GM12878 (cell line): ENCODE measurements at regions not wholly inside any gene's neighbourhood (a gene's known extent, or its start where the extent isn't known, plus 50 kb on each side); places are given as distances from the start of the nearest gene placed in this dataset.

ENCODE experiments used
- CREB1 ChIP-seq: IDR thresholded peaks from 2 replicates; pipeline ENCODE4 v1.6.1; 2012; ENCODE audit warnings: low read depth, mild to moderate bottlenecking, inconsistent platforms
- CTCF ChIP-seq, 3 experiments: IDR thresholded peaks in 2 of 3; conservative IDR thresholded peaks in 1 of 3; 2 replicates each; pipeline ENCODE4 v1.5.1; 2011; ENCODE audit warnings: low read depth in 3 of 3, low read length in 3 of 3, mild to moderate bottlenecking in 3 of 3, control low read depth in 2 of 3, moderate library complexity in 2 of 3, inconsistent platforms in 1 of 3, mixed read lengths in 1 of 3; ENCODE audit not compliant: control insufficient read depth in 2 of 3, insufficient read depth in 1 of 3; ENCODE audit errors: extremely low read depth in 1 of 3
- EP300 ChIP-seq, 2 experiments: fragments of 150-350 bp in 1 of 2; IDR thresholded peaks; 2 replicates each; pipeline ENCODE4 v1.6.1; 2011 to 2012; ENCODE audit warnings: low read depth in 2 of 2, low read length in 2 of 2, borderline replicate concordance in 1 of 2, improper control_type of control experiment in 1 of 2, inconsistent platforms in 1 of 2; ENCODE audit not compliant: control insufficient read depth in 1 of 2
- FOXK2 ChIP-seq: fragments of 450-650 bp; IDR thresholded peaks from 2 replicates; pipeline ENCODE4 v1.6.1; 2017; ENCODE audit warnings: mild to moderate bottlenecking, moderate library complexity
- MYC ChIP-seq: IDR thresholded peaks from 2 replicates; pipeline ENCODE4 v1.6.1; 2011; ENCODE audit warnings: mild to moderate bottlenecking, low read length, moderate library complexity, inconsistent platforms; ENCODE audit not compliant: insufficient read depth, insufficient replicate concordance, insufficient read length, severe bottlenecking
- POLR2A ChIP-seq: IDR thresholded peaks from 2 replicates; pipeline ENCODE4 v1.6.1; 2011; ENCODE audit warnings: low read depth, mild to moderate bottlenecking, low read length
- RCOR1 ChIP-seq: conservative IDR thresholded peaks from 2 replicates; pipeline ENCODE4 v1.6.1; 2012; ENCODE audit warnings: low read depth, low read length, improper control_type of control experiment
- SIN3A ChIP-seq: IDR thresholded peaks from 2 replicates; pipeline ENCODE4 v1.6.1; 2012; ENCODE audit warnings: low read depth, low read length, improper control_type of control experiment
- TAF1 ChIP-seq: IDR thresholded peaks from 2 replicates; pipeline ENCODE4 v1.6.1; 2011; ENCODE audit warnings: mild to moderate bottlenecking, low read depth, low read length, borderline replicate concordance

- TF ChIP-seq CTCF (IDR thresholded peaks at IDR 0.05 in 2 of 3, conservative IDR thresholded peaks at IDR 0.05 in 1 of 3; ENCODE audit: control insufficient read depth in 2 of 3, extremely low read depth in 1 of 3, insufficient read depth in 1 of 3, low read depth in 3 of 3, low read length in 3 of 3) (no peak), CREB1 (no peak), SIN3A (no peak), POLR2A (no peak), FOXK2 (no peak), EP300 (IDR thresholded peaks at IDR 0.05; ENCODE audit: borderline replicate concordance in 1 of 2, control insufficient read depth in 1 of 2, low read depth in 2 of 2, low read length in 2 of 2) (no peak), RCOR1 (no peak), MYC (no peak), TAF1 (no peak)
Measured at GRCh38 chr7:17618652-17618974, 320.2 kb downstream of the AHR start.
